WTC11 (cell line): ENCODE measurements at regions not wholly inside any gene's neighbourhood (a gene's known extent, or its start where the extent isn't known, plus 50 kb on each side); places are given as distances from the start of the nearest gene placed in this dataset.

ENCODE experiments used
- ATAC-seq: fragments of 200-7000 bp; cut with Tn5 transposase; 2 replicates; pipeline ENCODE4 v1.10.0; 2021; ENCODE audit warnings: mild to moderate bottlenecking, moderate library complexity
- CTCF ChIA-PET: fragments of 300-600 bp; sonication (Branson Sonifier 250); formaldehyde crosslinking; loops from one replicate; lab custom pipeline; 2021; ENCODE audit warnings: antibody characterized with exemption; lab: Charles Lee
- POLR2A ChIA-PET: fragments of 350-600 bp; sonication (Branson Sonifier 250); formaldehyde crosslinking; loops from one replicate; lab custom pipeline; 2021; ENCODE audit warnings: antibody characterized with exemption; lab: Charles Lee
- DNase-seq: peaks from one replicate; pipeline ENCODE4 v3.0.0; 2021; ENCODE audit warnings: low spot score
- H3K27ac Mint-ChIP-seq: 2 replicates; pipeline ENCODE4 v1.8.0; 2021; ENCODE audit warnings: mixed read lengths
- H3K27me3 Mint-ChIP-seq: 2 replicates; pipeline ENCODE4 v1.8.0; 2021; ENCODE audit warnings: low read depth, mild to moderate bottlenecking, moderate library complexity, mixed read lengths
- H3K36me3 Mint-ChIP-seq: 2 replicates; pipeline ENCODE4 v1.8.0; 2021; ENCODE audit warnings: mixed read lengths
- H3K4me1 Mint-ChIP-seq: 2 replicates; pipeline ENCODE4 v1.8.0; 2022; ENCODE audit warnings: mixed read lengths
- H3K4me3 Mint-ChIP-seq: 2 replicates; pipeline ENCODE4 v1.8.0; 2021; ENCODE audit warnings: mild to moderate bottlenecking, moderate library complexity, mixed read lengths
- H3K9me3 Mint-ChIP-seq: 2 replicates; pipeline ENCODE4 v1.8.0; 2021; ENCODE audit warnings: mixed read lengths
- ATF6 ChIP-seq: sonication (generic); formaldehyde crosslinking; IDR thresholded peaks from 2 replicates; pipeline ENCODE4 v1.8.1; 2023; ENCODE audit warnings: mild to moderate bottlenecking, missing genetic modification reagents
- CBFB ChIP-seq: sonication (generic); formaldehyde crosslinking; IDR thresholded peaks from 2 replicates; pipeline ENCODE4 v1.8.1; 2022; ENCODE audit warnings: mild to moderate bottlenecking, low read depth, missing genetic modification reagents
- CREM ChIP-seq: sonication (generic); formaldehyde crosslinking; IDR thresholded peaks from 2 replicates; pipeline ENCODE4 v1.8.1; 2022; ENCODE audit warnings: mild to moderate bottlenecking, missing genetic modification reagents, moderate library complexity
- EMX1 ChIP-seq: fragments of 250-450 bp; sonication (Bioruptor Pico); IDR thresholded peaks from 2 replicates; pipeline ENCODE4 v1.8.0; 2021; ENCODE audit warnings: mild to moderate bottlenecking
- GABPB1 ChIP-seq: sonication (generic); formaldehyde crosslinking; IDR thresholded peaks from 2 replicates; pipeline ENCODE4 v1.8.1; 2023; ENCODE audit warnings: mild to moderate bottlenecking, missing genetic modification reagents
- HMGA2 ChIP-seq: fragments of 250-450 bp; sonication (Bioruptor Pico); IDR thresholded peaks from 2 replicates; pipeline ENCODE4 v1.4.0; 2021; ENCODE audit warnings: mild to moderate bottlenecking, moderate library complexity
- JUN ChIP-seq: sonication (generic); formaldehyde crosslinking; IDR thresholded peaks from 2 replicates; pipeline ENCODE4 v1.8.0; 2023; ENCODE audit warnings: mild to moderate bottlenecking, missing genetic modification reagents
- MXD4 ChIP-seq: fragments of 250-450 bp; sonication (Bioruptor Pico); IDR thresholded peaks from 2 replicates; pipeline ENCODE4 v1.8.0; 2021; ENCODE audit warnings: mild to moderate bottlenecking, moderate library complexity, borderline replicate concordance
- PREB ChIP-seq: sonication (generic); formaldehyde crosslinking; IDR thresholded peaks from 2 replicates; pipeline ENCODE4 v1.8.1; 2022; ENCODE audit warnings: mild to moderate bottlenecking, missing genetic modification reagents, moderate library complexity, borderline replicate concordance
- PRRX2 ChIP-seq: fragments of 250-450 bp; sonication (Bioruptor Pico); IDR thresholded peaks from 2 replicates; pipeline ENCODE4 v1.8.0; 2021; ENCODE audit warnings: mild to moderate bottlenecking
- TEAD4 ChIP-seq: sonication (generic); formaldehyde crosslinking; IDR thresholded peaks from 2 replicates; pipeline ENCODE4 v1.8.0; 2022; ENCODE audit warnings: mild to moderate bottlenecking, missing genetic modification reagents
- USF2 ChIP-seq: sonication (generic); formaldehyde crosslinking; IDR thresholded peaks from 2 replicates; pipeline ENCODE4 v1.8.1; 2023; ENCODE audit warnings: mild to moderate bottlenecking, missing genetic modification reagents, moderate library complexity
- ZNF219 ChIP-seq: sonication (generic); formaldehyde crosslinking; IDR thresholded peaks from 2 replicates; pipeline ENCODE4 v1.8.0; 2023; ENCODE audit warnings: missing genetic modification reagents, mild to moderate bottlenecking, borderline replicate concordance
- ZNF232 ChIP-seq: sonication (generic); formaldehyde crosslinking; IDR thresholded peaks from 2 replicates; pipeline ENCODE4 v1.8.0; 2022; ENCODE audit warnings: mild to moderate bottlenecking, missing genetic modification reagents
- ZNF671 ChIP-seq: fragments of 250-450 bp; sonication (Bioruptor Pico); IDR thresholded peaks from 2 replicates; pipeline ENCODE4 v1.8.0; 2021; ENCODE audit warnings: mild to moderate bottlenecking
- TF ChIP-seq, protein P1 (sequence below): fragments of 250-450 bp; sonication (Bioruptor Pico); IDR thresholded peaks from 2 replicates; pipeline ENCODE4 v1.8.0; 2021; ENCODE audit warnings: mild to moderate bottlenecking
- TF ChIP-seq, protein P2 (sequence below): sonication (generic); formaldehyde crosslinking; IDR thresholded peaks from 2 replicates; pipeline ENCODE4 v1.8.0; 2022; ENCODE audit warnings: missing genetic modification reagents
- TF ChIP-seq, protein P3 (sequence below): sonication (generic); formaldehyde crosslinking; IDR thresholded peaks from 2 replicates; pipeline ENCODE4 v1.8.0; 2023; ENCODE audit warnings: missing genetic modification reagents
- TF ChIP-seq, protein P4 (sequence below): fragments of 250-450 bp; sonication (Bioruptor Pico); conservative IDR thresholded peaks from 2 replicates; pipeline ENCODE4 v1.9.0; 2021; ENCODE audit warnings: mild to moderate bottlenecking

GRCh38 chr6:48689498-48689897 lies 578.5 kb upstream of the PTCHD4 start:
- POLR2A ChIA-PET: no interaction called here
- Mint-ChIP-seq H3K4me3 (no peak overlapping the region), H3K9me3 (peaks cover 73% of the 10 kb centered on the region), H3K27ac (no peak overlapping the region), H3K27me3 (no peaks in the 10 kb centered on the region; the same call in 1 of the 2 replicates), H3K36me3 (peaks cover 33% of the 10 kb centered on the region), H3K4me1 (no peaks in the 10 kb centered on the region)
- TF ChIP-seq ZNF219 (no peak), MXD4 (CRISPR knock-in tag) (no peak), PRRX2 (no peak), EMX1 (CRISPR knock-in tag) (no peak), CBFB (CRISPR knock-in tag) (no peak), JUN (no peak), TEAD4 (CRISPR knock-in tag) (no peak), CREM (CRISPR knock-in tag) (no peak), PREB (CRISPR knock-in tag) (no peak), ATF6 (no peak), ZNF232 (CRISPR knock-in tag) (no peak), ZNF671 (CRISPR knock-in tag) (no peak)
- TF ChIP-seq, protein P1, sequence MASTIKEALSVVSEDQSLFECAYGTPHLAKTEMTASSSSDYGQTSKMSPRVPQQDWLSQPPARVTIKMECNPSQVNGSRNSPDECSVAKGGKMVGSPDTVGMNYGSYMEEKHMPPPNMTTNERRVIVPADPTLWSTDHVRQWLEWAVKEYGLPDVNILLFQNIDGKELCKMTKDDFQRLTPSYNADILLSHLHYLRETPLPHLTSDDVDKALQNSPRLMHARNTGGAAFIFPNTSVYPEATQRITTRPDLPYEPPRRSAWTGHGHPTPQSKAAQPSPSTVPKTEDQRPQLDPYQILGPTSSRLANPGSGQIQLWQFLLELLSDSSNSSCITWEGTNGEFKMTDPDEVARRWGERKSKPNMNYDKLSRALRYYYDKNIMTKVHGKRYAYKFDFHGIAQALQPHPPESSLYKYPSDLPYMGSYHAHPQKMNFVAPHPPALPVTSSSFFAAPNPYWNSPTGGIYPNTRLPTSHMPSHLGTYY (CRISPR knock-in tag): no peak
- TF ChIP-seq, protein P2, sequence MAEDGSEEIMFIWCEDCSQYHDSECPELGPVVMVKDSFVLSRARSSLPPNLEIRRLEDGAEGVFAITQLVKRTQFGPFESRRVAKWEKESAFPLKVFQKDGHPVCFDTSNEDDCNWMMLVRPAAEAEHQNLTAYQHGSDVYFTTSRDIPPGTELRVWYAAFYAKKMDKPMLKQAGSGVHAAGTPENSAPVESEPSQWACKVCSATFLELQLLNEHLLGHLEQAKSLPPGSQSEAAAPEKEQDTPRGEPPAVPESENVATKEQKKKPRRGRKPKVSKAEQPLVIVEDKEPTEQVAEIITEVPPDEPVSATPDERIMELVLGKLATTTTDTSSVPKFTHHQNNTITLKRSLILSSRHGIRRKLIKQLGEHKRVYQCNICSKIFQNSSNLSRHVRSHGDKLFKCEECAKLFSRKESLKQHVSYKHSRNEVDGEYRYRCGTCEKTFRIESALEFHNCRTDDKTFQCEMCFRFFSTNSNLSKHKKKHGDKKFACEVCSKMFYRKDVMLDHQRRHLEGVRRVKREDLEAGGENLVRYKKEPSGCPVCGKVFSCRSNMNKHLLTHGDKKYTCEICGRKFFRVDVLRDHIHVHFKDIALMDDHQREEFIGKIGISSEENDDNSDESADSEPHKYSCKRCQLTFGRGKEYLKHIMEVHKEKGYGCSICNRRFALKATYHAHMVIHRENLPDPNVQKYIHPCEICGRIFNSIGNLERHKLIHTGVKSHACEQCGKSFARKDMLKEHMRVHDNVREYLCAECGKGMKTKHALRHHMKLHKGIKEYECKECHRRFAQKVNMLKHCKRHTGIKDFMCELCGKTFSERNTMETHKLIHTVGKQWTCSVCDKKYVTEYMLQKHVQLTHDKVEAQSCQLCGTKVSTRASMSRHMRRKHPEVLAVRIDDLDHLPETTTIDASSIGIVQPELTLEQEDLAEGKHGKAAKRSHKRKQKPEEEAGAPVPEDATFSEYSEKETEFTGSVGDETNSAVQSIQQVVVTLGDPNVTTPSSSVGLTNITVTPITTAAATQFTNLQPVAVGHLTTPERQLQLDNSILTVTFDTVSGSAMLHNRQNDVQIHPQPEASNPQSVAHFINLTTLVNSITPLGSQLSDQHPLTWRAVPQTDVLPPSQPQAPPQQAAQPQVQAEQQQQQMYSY: no peak
- TF ChIP-seq, protein P3, sequence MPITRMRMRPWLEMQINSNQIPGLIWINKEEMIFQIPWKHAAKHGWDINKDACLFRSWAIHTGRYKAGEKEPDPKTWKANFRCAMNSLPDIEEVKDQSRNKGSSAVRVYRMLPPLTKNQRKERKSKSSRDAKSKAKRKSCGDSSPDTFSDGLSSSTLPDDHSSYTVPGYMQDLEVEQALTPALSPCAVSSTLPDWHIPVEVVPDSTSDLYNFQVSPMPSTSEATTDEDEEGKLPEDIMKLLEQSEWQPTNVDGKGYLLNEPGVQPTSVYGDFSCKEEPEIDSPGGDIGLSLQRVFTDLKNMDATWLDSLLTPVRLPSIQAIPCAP: no peak
- no peak for DNase-seq
- CTCF ChIA-PET: no interaction called here
- no peak for ATAC-seq

- no peaks in the 10 kb centered on the region for H3K4me1 Mint-ChIP-seq
- ATAC-seq (no peak), DNase-seq (no peak)
- no peaks in the 10 kb centered on the region for H3K27me3 Mint-ChIP-seq
- H3K4me3 Mint-ChIP-seq: no peak overlapping the region
- ChIA-PET CTCF (no interaction called here), POLR2A (no interaction called here)
- no peaks in the 10 kb centered on the region for H3K36me3 Mint-ChIP-seq
- H3K9me3 Mint-ChIP-seq: 0 out of 2 replicates have a peak, but pooled peaks cover 2% of the 10 kb centered on the region
- TF ChIP-seq USF2 (no peak), GABPB1 (CRISPR knock-in tag) (no peak), HMGA2 (CRISPR knock-in tag) (peak; percentile 96)
- TF ChIP-seq, protein P4, sequence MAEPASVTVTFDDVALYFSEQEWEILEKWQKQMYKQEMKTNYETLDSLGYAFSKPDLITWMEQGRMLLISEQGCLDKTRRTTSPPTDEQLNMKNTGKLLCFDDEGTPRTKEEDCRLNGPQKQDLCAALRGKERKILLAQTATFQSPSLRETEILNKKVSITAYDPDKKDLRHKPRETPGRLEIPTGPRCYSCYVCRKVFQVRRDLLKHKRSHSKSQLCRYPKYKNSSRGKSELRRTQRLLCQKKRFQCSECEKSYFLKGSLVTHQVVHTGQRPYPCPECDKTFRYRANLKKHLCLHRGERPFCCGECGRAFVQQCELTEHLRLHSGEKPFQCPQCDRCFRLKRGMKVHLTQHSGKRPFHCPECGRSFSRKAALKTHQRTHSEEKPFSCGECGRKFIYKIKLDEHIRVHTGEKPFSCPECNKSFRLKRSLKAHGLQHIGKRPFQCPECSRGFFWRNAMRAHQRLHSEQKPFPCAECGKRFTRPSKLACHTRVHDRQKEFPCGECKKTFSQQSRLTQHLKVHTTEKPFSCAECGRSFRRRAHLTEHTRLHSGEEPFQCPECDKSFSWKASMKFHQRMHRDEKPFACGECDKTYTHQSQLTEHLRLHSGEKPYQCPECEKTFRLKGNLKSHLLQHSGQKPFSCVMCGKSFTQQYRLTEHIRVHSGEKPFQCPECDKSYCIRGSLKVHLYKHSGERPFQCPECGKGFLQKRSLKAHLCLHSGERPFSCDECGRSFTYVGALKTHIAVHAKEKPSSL (CRISPR knock-in tag): no peak
- H3K27ac Mint-ChIP-seq: no peak overlapping the region
These were observed 567.4 kb upstream of the PTCHD4 start for GRCh38 chr6:48678390-48678789.
